H1 (cell line): ENCODE measurements at regions not wholly inside any gene's neighbourhood (a gene's known extent, or its start where the extent isn't known, plus 50 kb on each side); places are given as distances from the start of the nearest gene placed in this dataset.

Source experiments
- CTCF ChIA-PET: fragments of 300-600 bp; sonication (Branson Sonifier 250); formaldehyde crosslinking; loops from one replicate; lab custom pipeline; 2021; ENCODE audit not compliant: partially characterized antibody; lab: Charles Lee
- POLR2A ChIA-PET: fragments of 300-600 bp; sonication (Branson Sonifier 250); formaldehyde crosslinking; loops from one replicate; lab custom pipeline; 2021; ENCODE audit warnings: inconsistent platforms; ENCODE audit not compliant: partially characterized antibody; lab: Charles Lee
- DNase-seq, 2 experiments: peaks; one replicate each; pipeline versions ENCODE4 v3.0.0 to v3.0.0-alpha.2; 2010 to 2022; ENCODE audit warnings: low spot score in 2 of 2, low read depth in 1 of 2, mixed read lengths in 1 of 2
- FAIRE-seq: peaks from 2 replicates; lab custom pipeline; 2011; peaks lifted over from hg19 to GRCh38; lab: Jason Lieb, UNC
- H2AFZ ChIP-seq: 2 replicates; pipeline ENCODE4 v1.8.1; 2012; ENCODE audit warnings: low read length, inconsistent platforms
- H2AK5ac ChIP-seq: 2 replicates; pipeline ENCODE4 v1.6.1; 2013; ENCODE audit warnings: low read depth, low read length
- H2BK120ac ChIP-seq: replicated peaks from 2 replicates; pipeline ENCODE3; 2013; ENCODE audit warnings: low read depth, low read length, inconsistent platforms
- H2BK12ac ChIP-seq: 2 replicates; pipeline ENCODE4 v1.6.1; 2013; ENCODE audit warnings: low read depth, low read length
- H2BK15ac ChIP-seq: 2 replicates; pipeline ENCODE4 v1.6.1; 2013; ENCODE audit warnings: low read length
- H2BK20ac ChIP-seq: 2 replicates; pipeline ENCODE4 v1.6.1; 2013; ENCODE audit warnings: low read length
- H2BK5ac ChIP-seq: 2 replicates; pipeline ENCODE4 v1.6.1; 2013; ENCODE audit warnings: low read depth, low read length
- H3K14ac ChIP-seq: 2 replicates; pipeline ENCODE4 v1.6.1; 2013; ENCODE audit warnings: inconsistent platforms; ENCODE audit not compliant: insufficient read length
- H3K18ac ChIP-seq: 2 replicates; pipeline ENCODE4 v1.6.1; 2013; ENCODE audit warnings: low read length; ENCODE audit errors: extremely low read depth
- H3K23ac ChIP-seq: 2 replicates; pipeline ENCODE4 v1.6.1; 2013; ENCODE audit warnings: inconsistent platforms; ENCODE audit not compliant: insufficient read length
- H3K23me2 ChIP-seq: 2 replicates; pipeline ENCODE4 v1.6.1; 2013; ENCODE audit warnings: low read depth, low read length
- H3K27ac ChIP-seq: 2 replicates; pipeline ENCODE4 v1.6.1; 2011; ENCODE audit warnings: low read depth, low read length, inconsistent platforms
- H3K27me3 ChIP-seq, 4 experiments: replicated peaks in 1 of 4; 1 replicate in 1 of 4; 2 replicates in 3 of 4; pipeline versions ENCODE4 v1.6.1 to v1.8.1; 2011 to 2013; ENCODE audit warnings: low read length in 3 of 4, mild to moderate bottlenecking in 3 of 4, inconsistent platforms in 2 of 4, mixed read lengths in 2 of 4, moderate library complexity in 1 of 4; ENCODE audit not compliant: control insufficient read depth in 3 of 4, insufficient read depth in 3 of 4; ENCODE audit errors: extremely low read depth in 1 of 4
- H3K36me3 ChIP-seq, 4 experiments: 2 replicates each; pipeline versions ENCODE4 v1.6.1 to v1.8.1; 2011 to 2013; ENCODE audit warnings: mild to moderate bottlenecking in 4 of 4, low read length in 3 of 4, moderate library complexity in 2 of 4, control low read depth in 1 of 4, inconsistent platforms in 1 of 4; ENCODE audit not compliant: insufficient read depth in 4 of 4, control insufficient read depth in 2 of 4
- H3K4ac ChIP-seq: replicated peaks from 2 replicates; pipeline ENCODE3; 2013; ENCODE audit warnings: low read length, low read depth, mixed read lengths, inconsistent platforms; ENCODE audit not compliant: insufficient read length
- H3K4me1 ChIP-seq, 4 experiments: replicated peaks in 1 of 4; 1 replicate in 1 of 4; 2 replicates in 3 of 4; pipeline versions ENCODE4 v1.6.1 to v1.8.1; 2011 to 2013; ENCODE audit warnings: low read length in 3 of 4, inconsistent platforms in 2 of 4, mixed read lengths in 1 of 4; ENCODE audit not compliant: insufficient read depth in 4 of 4, control insufficient read depth in 3 of 4
- H3K4me2 ChIP-seq, 2 experiments: 2 replicates each; pipeline versions ENCODE4 v1.6.1 to v1.8.1; 2011 to 2013; ENCODE audit warnings: low read depth in 2 of 2, low read length in 2 of 2, control low read depth in 1 of 2, inconsistent platforms in 1 of 2, mild to moderate bottlenecking in 1 of 2; ENCODE audit not compliant: insufficient read depth in 1 of 2
- H3K4me3 ChIP-seq, 4 experiments: fragments of 200-600, 300-600 bp in 1 of 4; sonication (generic), shearing (Covaris generic), sonication (Bioruptor Twin) in 1 of 4; 2 replicates each; pipeline versions ENCODE4 v1.5.1 to v1.8.1; 2011 to 2016; ENCODE audit warnings: low read length in 4 of 4, low read depth in 3 of 4, control low read depth in 2 of 4, inconsistent platforms in 2 of 4, mild to moderate bottlenecking in 2 of 4, mixed read lengths in 1 of 4, moderate library complexity in 1 of 4; ENCODE audit not compliant: insufficient read depth in 2 of 4; ENCODE audit errors: extremely low read depth in 1 of 4
- H3K56ac ChIP-seq: replicated peaks from 2 replicates; pipeline ENCODE3; 2013; ENCODE audit warnings: low read depth, mild to moderate bottlenecking, mixed read lengths, low read length, inconsistent platforms; ENCODE audit not compliant: insufficient read length
- H3K79me1 ChIP-seq: 2 replicates; pipeline ENCODE4 v1.6.1; 2013; ENCODE audit warnings: low read depth, low read length, control low read depth
- H3K79me2 ChIP-seq, 2 experiments: 2 replicates each; pipeline versions ENCODE4 v1.6.1 to v1.8.1; 2012 to 2013; ENCODE audit warnings: low read length in 2 of 2, mild to moderate bottlenecking in 2 of 2, inconsistent platforms in 1 of 2; ENCODE audit not compliant: insufficient read depth in 2 of 2, control insufficient read depth in 1 of 2
- H3K9ac ChIP-seq, 4 experiments: replicated peaks in 1 of 4; 1 replicate in 1 of 4; 2 replicates in 3 of 4; pipeline versions ENCODE4 v1.6.1 to v1.8.1; 2011 to 2013; ENCODE audit warnings: low read depth in 3 of 4, low read length in 3 of 4, control low read depth in 2 of 4, mild to moderate bottlenecking in 2 of 4, moderate library complexity in 2 of 4, inconsistent platforms in 1 of 4; ENCODE audit errors: extremely low read depth in 1 of 4
- H3K9me3 ChIP-seq, 2 experiments: 2 replicates each; pipeline versions ENCODE4 v1.6.1 to v1.8.1; 2012 to 2013; ENCODE audit warnings: mild to moderate bottlenecking in 2 of 2, moderate library complexity in 2 of 2, control low read depth in 1 of 2, inconsistent platforms in 1 of 2, low read depth in 1 of 2, low read length in 1 of 2, mixed read lengths in 1 of 2; ENCODE audit not compliant: insufficient read depth in 2 of 2
- H4K20me1 ChIP-seq, 2 experiments: replicated peaks in 1 of 2; 2 replicates each; pipeline versions ENCODE3 to v1.8.1; 2011 to 2013; ENCODE audit warnings: inconsistent platforms in 2 of 2, low read length in 2 of 2, mild to moderate bottlenecking in 1 of 2; ENCODE audit not compliant: insufficient read depth in 2 of 2, control insufficient read depth in 1 of 2
- H4K5ac ChIP-seq: 2 replicates; pipeline ENCODE4 v1.6.1; 2013; ENCODE audit warnings: low read length, low read depth, mixed read lengths, inconsistent platforms; ENCODE audit not compliant: insufficient read length
- H4K8ac ChIP-seq: 2 replicates; pipeline ENCODE4 v1.8.0; 2013; ENCODE audit warnings: mild to moderate bottlenecking, moderate library complexity, low read length, inconsistent platforms; ENCODE audit not compliant: insufficient read depth; ENCODE audit errors: extremely low read depth
- H4K91ac ChIP-seq: replicated peaks from 2 replicates; pipeline ENCODE3; 2013; ENCODE audit warnings: low read length, mixed read lengths, inconsistent platforms; ENCODE audit not compliant: insufficient read length
- CTBP2 ChIP-seq: IDR thresholded peaks from 2 replicates; pipeline ENCODE4 v1.7.0; 2011; ENCODE audit warnings: borderline replicate concordance, mild to moderate bottlenecking, moderate library complexity, mixed read lengths, low read length; ENCODE audit not compliant: insufficient read depth, insufficient read length
- GABPA ChIP-seq: IDR thresholded peaks from 2 replicates; pipeline ENCODE4 v1.6.1; 2011; ENCODE audit warnings: mild to moderate bottlenecking, low read length, moderate library complexity, borderline replicate concordance; ENCODE audit not compliant: insufficient read depth
- JUN ChIP-seq: IDR thresholded peaks from 2 replicates; pipeline ENCODE4 v1.6.1; 2011; ENCODE audit warnings: low read depth, mild to moderate bottlenecking, improper control_type of control experiment, low read length
- RAD21 ChIP-seq, 2 experiments: IDR thresholded peaks in 1 of 2; conservative IDR thresholded peaks in 1 of 2; 2 replicates each; pipeline ENCODE4 v1.6.1; 2011; ENCODE audit warnings: low read depth in 2 of 2, low read length in 2 of 2, improper control_type of control experiment in 1 of 2, inconsistent platforms in 1 of 2, mild to moderate bottlenecking in 1 of 2, moderate library complexity in 1 of 2
- RFX5 ChIP-seq: IDR thresholded peaks from 2 replicates; pipeline ENCODE4 v1.6.1; 2011; ENCODE audit warnings: low read depth, low read length, improper control_type of control experiment, borderline replicate concordance
- SAP30 ChIP-seq: fragments of 300-600 bp; sonication (generic); IDR thresholded peaks from 2 replicates; pipeline ENCODE4 v1.7.1; 2012; ENCODE audit warnings: low read length, moderate library complexity, mild to moderate bottlenecking, inconsistent platforms; ENCODE audit not compliant: insufficient read depth, insufficient replicate concordance
- SRF ChIP-seq: IDR thresholded peaks from 2 replicates; pipeline ENCODE4 v1.6.1; 2011; ENCODE audit warnings: mild to moderate bottlenecking, low read depth, low read length, moderate library complexity
- TBP ChIP-seq: IDR thresholded peaks from 2 replicates; pipeline ENCODE4 v1.6.1; 2011; ENCODE audit warnings: low read depth, low read length, improper control_type of control experiment
- ZNF274 ChIP-seq: IDR thresholded peaks from 2 replicates; pipeline ENCODE4 v1.7.0; 2012; ENCODE audit warnings: low read length, borderline replicate concordance; ENCODE audit errors: extremely low read depth
- WGBS, 2 experiments: shearing (Covaris generic) in 1 of 2; methylation state at CpG; one replicate each; pipeline versions ENCODE4 v1.1.6 to v1.1.7; 2013 to 2015; ENCODE audit warnings: low lambda C conversion rate in 2 of 2, mixed read lengths in 2 of 2, inconsistent platforms in 1 of 2, low coverage in 1 of 2, missing lambda C conversion rate in 1 of 2; ENCODE audit not compliant: insufficient replicate concordance in 2 of 2, insufficient coverage in 1 of 2, insufficient read length in 1 of 2; ENCODE audit errors: extremely low coverage in 1 of 2, missing lambda C conversion rate in 1 of 2; 5-methylcytosine and 5-hydroxymethylcytosine counted together
- TF ChIP-seq, protein P1 (sequence below): IDR thresholded peaks from 2 replicates; pipeline ENCODE4 v1.6.1; 2012; ENCODE audit warnings: inconsistent platforms

DNA sequence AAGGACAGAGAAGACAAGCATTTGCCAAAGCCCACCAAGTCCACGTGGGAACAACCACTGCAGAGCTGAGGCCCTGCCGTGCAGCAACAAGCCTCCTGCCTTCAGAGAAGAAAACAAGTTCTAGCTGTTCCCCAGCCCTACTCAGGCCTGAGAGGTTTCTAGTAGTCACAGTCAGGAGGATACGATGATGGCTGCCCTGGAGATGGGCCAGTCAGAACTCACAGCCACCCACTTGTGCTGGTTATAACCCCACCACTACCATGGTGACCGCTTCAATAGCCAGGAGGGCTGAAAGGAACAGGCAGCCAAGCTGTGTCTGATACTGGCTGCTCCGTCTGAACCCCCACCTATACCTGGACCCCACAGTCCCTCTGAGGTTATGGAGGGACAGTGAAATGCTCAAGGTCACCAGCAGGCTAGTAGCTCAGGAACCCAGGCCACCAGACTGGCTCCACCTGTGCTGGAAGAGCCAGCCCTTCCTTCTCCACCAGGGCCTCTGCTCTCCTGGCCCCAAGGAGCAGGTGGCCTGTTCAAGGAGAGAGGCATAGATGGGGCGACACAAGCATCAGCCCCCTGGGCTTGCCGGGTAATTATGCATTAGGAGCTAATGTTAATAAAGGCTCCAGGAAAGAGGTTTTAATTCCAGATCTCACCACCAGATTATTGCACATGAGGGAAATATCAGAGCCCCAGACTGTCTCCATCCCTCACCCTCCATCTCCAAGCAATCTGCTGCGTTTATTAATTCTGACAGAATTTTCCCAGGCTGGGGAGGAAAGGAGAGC is 125.8 kb upstream of the PCBD1 start:
- no peak for TF ChIP-seq SRF
- TF ChIP-seq, protein P1, sequence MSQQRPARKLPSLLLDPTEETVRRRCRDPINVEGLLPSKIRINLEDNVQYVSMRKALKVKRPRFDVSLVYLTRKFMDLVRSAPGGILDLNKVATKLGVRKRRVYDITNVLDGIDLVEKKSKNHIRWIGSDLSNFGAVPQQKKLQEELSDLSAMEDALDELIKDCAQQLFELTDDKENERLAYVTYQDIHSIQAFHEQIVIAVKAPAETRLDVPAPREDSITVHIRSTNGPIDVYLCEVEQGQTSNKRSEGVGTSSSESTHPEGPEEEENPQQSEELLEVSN = no peak
- no peak for TF ChIP-seq GABPA
- TF ChIP-seq ZNF274 = no peak
- no peak for TF ChIP-seq JUN
- no peak for TF ChIP-seq TBP
- no peak for TF ChIP-seq SAP30
- TF ChIP-seq CTBP2 = no peak
- no peak for TF ChIP-seq RFX5
- TF ChIP-seq RAD21 (IDR thresholded peaks at IDR 0.05 in 1 of 2, conservative IDR thresholded peaks at IDR 0.05 in 1 of 2; ENCODE audit: low read depth in 2 of 2, low read length in 2 of 2) = no peak
- TF ChIP-seq, all 59 proteins: peak for 0
- H3K18ac ChIP-seq = no peak overlapping the region
- no peak overlapping the region for H3K4me2 ChIP-seq
- H2BK15ac ChIP-seq = no peak overlapping the region
- no peak overlapping the region for H2BK120ac ChIP-seq
- H2AFZ ChIP-seq = no peak overlapping the region
- no peak overlapping the region for H4K91ac ChIP-seq
- no peak overlapping the region for H3K9ac ChIP-seq
- no peaks in the 10 kb centered on the region for H4K20me1 ChIP-seq
- no peak overlapping the region for H3K14ac ChIP-seq
- H3K23ac ChIP-seq = no peak overlapping the region
- H3K4me3 ChIP-seq = no peak overlapping the region
- FAIRE-seq = no peak
- no peak for DNase-seq
- no peak overlapping the region for H2BK12ac ChIP-seq
- no peak overlapping the region for H2BK20ac ChIP-seq
- ChIA-PET POLR2A (no interaction called here), CTCF (interaction anchor here (0.7 to 1.8 kb wide), 10 partner anchors 12 to 368 kb away, joined by 3 to 5 read pairs (median 3); no protein-coding TSS in a partner anchor)
- H3K4me1 ChIP-seq = no peaks in the 10 kb centered on the region
- no peak overlapping the region for H3K27ac ChIP-seq
- no peak overlapping the region for H2BK5ac ChIP-seq
- H4K8ac ChIP-seq = no peak overlapping the region
- H3K79me2 ChIP-seq = no peaks in the 10 kb centered on the region
- WGBS, 2 experiments = 74% methylated on average over 8 of the region's 8 CpGs; no CpG with 5 or more reads in 1 of the 2 experiments
- H3K56ac ChIP-seq = no peak overlapping the region
- no peak overlapping the region for H3K4ac ChIP-seq
- no peaks in the 10 kb centered on the region for H3K23me2 ChIP-seq
- no peaks in the 10 kb centered on the region for H3K36me3 ChIP-seq
- no peak overlapping the region for H4K5ac ChIP-seq
- no peaks in the 10 kb centered on the region for H3K27me3 ChIP-seq
- no peaks in the 10 kb centered on the region for H3K79me1 ChIP-seq
- H3K9me3 ChIP-seq = no peaks in the 10 kb centered on the region
- H2AK5ac ChIP-seq = no peak overlapping the region
